Loucy (cell line): ENCODE measurements at regions not wholly inside any gene's neighbourhood (a gene's known extent, or its start where the extent isn't known, plus 50 kb on each side); places are given as distances from the start of the nearest gene placed in this dataset.
"Not testable (repeated sequence)": the region's sequence is repeated elsewhere in the genome, so short reads cannot be mapped to it uniquely, and the experiment has no call there.

Experiments
- H2AFZ ChIP-seq: fragments of 200-600 bp; sonication (generic); 2 replicates; pipeline ENCODE4 v1.6.0; 2016; ENCODE audit warnings: antibody characterized with exemption, mild to moderate bottlenecking, low read length, moderate library complexity
- H3F3A ChIP-seq: fragments of 200-600 bp; 2 replicates; pipeline ENCODE4 v1.6.0; 2016; ENCODE audit warnings: antibody characterized with exemption, low read depth, mild to moderate bottlenecking
- H3K27me3 ChIP-seq: fragments of 200-600 bp; sonication (generic); 2 replicates; pipeline ENCODE4 v1.6.1; 2014; ENCODE audit warnings: low read length, mild to moderate bottlenecking; ENCODE audit not compliant: insufficient read depth, poor library complexity, severe bottlenecking
- H3K36me3 ChIP-seq: fragments of 200-600 bp; sonication (generic); 2 replicates; pipeline ENCODE4 v1.6.1; 2016; ENCODE audit warnings: low read length; ENCODE audit not compliant: insufficient read depth
- H3K4me1 ChIP-seq: fragments of 200-600 bp; sonication (generic); 2 replicates; pipeline ENCODE4 v1.5.1; 2014; ENCODE audit warnings: low read length, mild to moderate bottlenecking; ENCODE audit not compliant: insufficient read depth, poor library complexity, severe bottlenecking
- H3K4me2 ChIP-seq: fragments of 200-600 bp; sonication (generic); 2 replicates; pipeline ENCODE4 v1.6.0; 2014; ENCODE audit warnings: antibody characterized with exemption, low read length, low read depth, mild to moderate bottlenecking; ENCODE audit not compliant: poor library complexity, severe bottlenecking
- H3K4me3 ChIP-seq: fragments of 200-600 bp; sonication (generic); 2 replicates; pipeline ENCODE4 v1.5.1; 2014; ENCODE audit warnings: low read length, mild to moderate bottlenecking, mixed read lengths; ENCODE audit not compliant: poor library complexity, severe bottlenecking
- H3K79me2 ChIP-seq: fragments of 200-600 bp; sonication (generic); 2 replicates; pipeline ENCODE4 v1.6.1; 2014; ENCODE audit warnings: low read length; ENCODE audit not compliant: insufficient read depth
- H3K9ac ChIP-seq: fragments of 200-600 bp; sonication (generic); 2 replicates; pipeline ENCODE4 v1.6.0; 2014; ENCODE audit warnings: mild to moderate bottlenecking, low read depth, low read length, moderate library complexity; ENCODE audit not compliant: poor library complexity, severe bottlenecking
- H3K9me2 ChIP-seq: fragments of 200-600 bp; sonication (generic); replicated peaks from 2 replicates; pipeline ENCODE4 v1.6.1; 2016; ENCODE audit warnings: low read depth, low read length, mixed read lengths
- H3K9me3 ChIP-seq: fragments of 200-600 bp; sonication (generic); 2 replicates; pipeline ENCODE4 v1.6.1; 2014; ENCODE audit warnings: mild to moderate bottlenecking, antibody characterized with exemption, low read length, low read depth; ENCODE audit not compliant: insufficient read depth
- H4K20me1 ChIP-seq: fragments of 200-600 bp; sonication (generic); 2 replicates; pipeline ENCODE4 v1.6.0; 2014; ENCODE audit warnings: antibody characterized with exemption, low read length, mild to moderate bottlenecking; ENCODE audit not compliant: insufficient read depth, poor library complexity, severe bottlenecking
- EZH2phosphoT487 ChIP-seq: fragments of 200-600 bp; IDR thresholded peaks from 2 replicates; pipeline ENCODE4 v1.6.1; 2018; ENCODE audit warnings: antibody characterized with exemption, mild to moderate bottlenecking, moderate library complexity, borderline replicate concordance
- TF ChIP-seq, protein P1 (sequence below): fragments of 200-600 bp; sonication (generic); conservative IDR thresholded peaks from 2 replicates; pipeline ENCODE4 v1.5.1; 2014; ENCODE audit warnings: mild to moderate bottlenecking, antibody characterized with exemption, low read length

DNA sequence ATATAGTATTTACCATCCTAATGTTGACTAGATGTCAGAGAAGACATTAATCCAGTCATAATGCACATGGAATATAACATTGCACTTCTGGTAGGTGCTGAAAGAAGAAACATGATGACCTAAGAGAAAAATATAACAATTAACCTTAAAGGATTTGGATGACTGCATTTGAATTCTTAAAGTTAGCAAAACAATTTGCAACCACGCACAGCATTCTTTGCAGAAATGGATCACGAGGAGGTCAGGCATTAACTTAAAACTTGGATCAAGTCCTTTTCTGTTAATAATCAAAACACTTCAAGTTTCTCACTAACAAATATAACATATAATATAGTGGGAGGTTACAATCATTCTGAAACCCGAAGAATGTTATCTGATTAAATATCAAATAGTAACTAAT, 525.0 kb upstream of the SLITRK6 start:
- Histone ChIP-seq H3K79me2 (no peaks in the 10 kb centered on the region), H3K4me2 (no peak overlapping the region), H3K9ac (no peak overlapping the region), H3K27me3 (no peaks in the 10 kb centered on the region), H3K9me3 (no peaks in the 10 kb centered on the region), H3K36me3 (no peaks in the 10 kb centered on the region), H3K4me1 (no peaks in the 10 kb centered on the region), H2AFZ (no peak overlapping the region), H3K4me3 (no peak overlapping the region), H3K9me2 (no peaks in the 10 kb centered on the region), H4K20me1 (no peaks in the 10 kb centered on the region), H3F3A (no peaks in the 10 kb centered on the region)
- TF ChIP-seq, protein P1, sequence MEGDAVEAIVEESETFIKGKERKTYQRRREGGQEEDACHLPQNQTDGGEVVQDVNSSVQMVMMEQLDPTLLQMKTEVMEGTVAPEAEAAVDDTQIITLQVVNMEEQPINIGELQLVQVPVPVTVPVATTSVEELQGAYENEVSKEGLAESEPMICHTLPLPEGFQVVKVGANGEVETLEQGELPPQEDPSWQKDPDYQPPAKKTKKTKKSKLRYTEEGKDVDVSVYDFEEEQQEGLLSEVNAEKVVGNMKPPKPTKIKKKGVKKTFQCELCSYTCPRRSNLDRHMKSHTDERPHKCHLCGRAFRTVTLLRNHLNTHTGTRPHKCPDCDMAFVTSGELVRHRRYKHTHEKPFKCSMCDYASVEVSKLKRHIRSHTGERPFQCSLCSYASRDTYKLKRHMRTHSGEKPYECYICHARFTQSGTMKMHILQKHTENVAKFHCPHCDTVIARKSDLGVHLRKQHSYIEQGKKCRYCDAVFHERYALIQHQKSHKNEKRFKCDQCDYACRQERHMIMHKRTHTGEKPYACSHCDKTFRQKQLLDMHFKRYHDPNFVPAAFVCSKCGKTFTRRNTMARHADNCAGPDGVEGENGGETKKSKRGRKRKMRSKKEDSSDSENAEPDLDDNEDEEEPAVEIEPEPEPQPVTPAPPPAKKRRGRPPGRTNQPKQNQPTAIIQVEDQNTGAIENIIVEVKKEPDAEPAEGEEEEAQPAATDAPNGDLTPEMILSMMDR, result no peak
- TF ChIP-seq EZH2phosphoT487, result no peak

DNA sequence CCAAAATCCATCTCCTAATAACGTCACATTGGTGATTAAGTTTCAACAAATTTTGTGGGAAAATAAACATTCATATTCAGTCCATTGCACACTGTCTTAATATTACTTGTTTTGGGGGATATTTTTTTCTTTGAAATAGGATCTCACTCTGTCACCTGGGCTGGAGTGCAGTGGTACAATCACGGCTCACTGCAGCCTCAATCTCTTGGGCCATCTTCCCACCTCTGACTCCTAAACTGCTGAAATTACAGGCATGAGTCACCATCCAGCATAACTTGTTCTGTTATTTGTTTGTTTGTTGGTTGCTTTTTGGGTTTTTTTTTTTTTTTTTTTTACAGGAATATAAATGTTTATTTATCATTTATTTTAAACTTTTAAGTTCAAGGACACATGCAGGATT, 556.1 kb upstream of the SLITRK6 start:
- H3K9me3 ChIP-seq, result no peaks in the 10 kb centered on the region
- no peak overlapping the region for H2AFZ ChIP-seq
- H3K36me3 ChIP-seq, result no peaks in the 10 kb centered on the region
- no peaks in the 10 kb centered on the region for H3K79me2 ChIP-seq
- no peaks in the 10 kb centered on the region for H4K20me1 ChIP-seq
- TF ChIP-seq, protein P1, result no peak
- H3K4me1 ChIP-seq, result no peaks in the 10 kb centered on the region
- H3K27me3 ChIP-seq, result no peaks in the 10 kb centered on the region
- H3K9me2 ChIP-seq, result no peaks in the 10 kb centered on the region
- H3K4me3 ChIP-seq, result no peak overlapping the region
- H3K4me2 ChIP-seq, result no peak overlapping the region
- H3K9ac ChIP-seq, result no peak overlapping the region
- H3F3A ChIP-seq, result no peaks in the 10 kb centered on the region

DNA sequence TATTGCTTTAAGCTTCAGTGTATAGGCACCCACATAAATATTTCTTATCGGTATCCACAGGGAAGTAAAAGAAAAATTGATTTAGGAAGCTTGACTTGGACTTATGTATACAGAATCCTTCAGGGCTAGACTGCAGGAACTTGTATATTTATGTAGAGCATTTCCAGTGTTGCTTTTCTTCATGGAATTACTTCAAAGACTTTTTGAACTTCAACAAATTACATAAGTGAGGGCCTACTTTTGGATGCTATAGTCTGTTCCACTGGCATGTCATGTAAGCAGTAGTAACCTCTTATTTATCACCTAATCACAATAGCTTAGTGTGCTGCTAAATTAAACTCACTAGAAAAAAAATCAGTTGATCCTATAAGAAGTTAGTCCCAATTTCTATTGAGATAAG, 557.9 kb upstream of the SLITRK6 start:
- no peaks in the 10 kb centered on the region for H3F3A ChIP-seq
- no peak overlapping the region for H3K4me3 ChIP-seq
- no peaks in the 10 kb centered on the region for H3K27me3 ChIP-seq
- H2AFZ ChIP-seq, result no peak overlapping the region
- H4K20me1 ChIP-seq, result no peaks in the 10 kb centered on the region
- H3K9me3 ChIP-seq, result no peaks in the 10 kb centered on the region
- no peak overlapping the region for H3K9ac ChIP-seq
- H3K4me1 ChIP-seq, result no peaks in the 10 kb centered on the region
- TF ChIP-seq EZH2phosphoT487, result no peak
- TF ChIP-seq, protein P1, result no peak
- H3K9me2 ChIP-seq, result no peaks in the 10 kb centered on the region
- H3K79me2 ChIP-seq, result no peaks in the 10 kb centered on the region
- no peak overlapping the region for H3K4me2 ChIP-seq
- H3K36me3 ChIP-seq, result no peaks in the 10 kb centered on the region

DNA sequence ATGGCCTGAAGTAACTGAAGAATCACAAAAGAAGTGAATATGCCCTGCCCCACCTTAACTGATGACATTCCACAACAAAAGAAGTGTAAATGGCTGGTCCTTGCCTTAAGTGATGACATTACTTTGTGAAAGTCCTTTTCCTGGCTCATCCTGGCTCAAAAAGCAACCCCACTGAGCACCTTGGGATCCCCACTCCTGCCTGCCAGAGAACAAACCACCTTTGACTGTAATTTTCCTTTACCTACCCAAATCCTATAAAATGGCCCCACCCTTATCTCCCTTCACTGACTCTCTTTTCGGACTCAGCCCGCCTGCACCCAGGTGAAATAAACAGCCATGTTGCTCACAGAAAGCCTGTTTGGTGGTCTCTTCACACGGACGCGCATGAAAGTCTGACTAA, 564.5 kb upstream of the SLITRK6 start:
- H3K36me3 ChIP-seq, H3K4me3 ChIP-seq, H2AFZ ChIP-seq, H3K4me1 ChIP-seq, H3K9me2 ChIP-seq, H3K9ac ChIP-seq, H3K27me3 ChIP-seq, H3K9me3 ChIP-seq, H3K4me2 ChIP-seq, H3F3A ChIP-seq, H3K79me2 ChIP-seq, H4K20me1 ChIP-seq: not testable (repeated sequence)
